GM11168 (cell line): ENCODE measurements at regions not wholly inside any gene's neighbourhood (a gene's known extent, or its start where the extent isn't known, plus 50 kb on each side); places are given as distances from the start of the nearest gene placed in this dataset.

Source experiments
- in situ Hi-C: fragments of 300-500 bp; cut with MboI; formaldehyde crosslinking; loops from one replicate; pipeline ENCODE4 v1.12.0; 2022; ENCODE audit warnings: low sequenced_read_pairs; ENCODE audit not compliant: unreplicated experiment

GRCh38 chr13:34553376-34553775, 388.7 kb upstream of the NBEA start:
- in situ Hi-C loops: no loop called here

GRCh38 chr13:34555988-34556387, 386.1 kb upstream of the NBEA start:
- in situ Hi-C loops: no loop called here

GRCh38 chr13:34561033-34561432, 381.0 kb upstream of the NBEA start:
- in situ Hi-C loops: no loop called here

DNA sequence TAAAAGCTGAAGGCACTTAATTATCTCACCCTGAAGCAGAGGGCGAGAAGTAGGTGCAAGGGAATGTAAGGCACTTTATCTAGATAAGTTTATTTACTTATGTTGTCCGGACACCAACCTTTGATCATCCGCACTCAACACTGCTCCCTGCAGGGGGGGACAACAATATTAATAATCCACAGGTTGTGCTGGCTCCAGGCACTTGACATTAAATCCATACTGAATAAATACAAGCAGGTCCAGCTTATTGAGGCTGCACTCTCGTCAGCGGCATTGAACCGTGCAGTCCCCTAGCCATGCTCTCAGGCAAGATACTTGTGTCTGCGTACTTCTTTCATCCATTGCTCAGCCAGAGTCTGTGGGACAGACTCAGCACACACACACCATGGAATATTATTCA, 374.5 kb upstream of the NBEA start:
- in situ Hi-C loops: no loop called here

GRCh38 chr13:34570698-34571353, 371.2 kb upstream of the NBEA start:
- in situ Hi-C loops: no loop called here

DNA sequence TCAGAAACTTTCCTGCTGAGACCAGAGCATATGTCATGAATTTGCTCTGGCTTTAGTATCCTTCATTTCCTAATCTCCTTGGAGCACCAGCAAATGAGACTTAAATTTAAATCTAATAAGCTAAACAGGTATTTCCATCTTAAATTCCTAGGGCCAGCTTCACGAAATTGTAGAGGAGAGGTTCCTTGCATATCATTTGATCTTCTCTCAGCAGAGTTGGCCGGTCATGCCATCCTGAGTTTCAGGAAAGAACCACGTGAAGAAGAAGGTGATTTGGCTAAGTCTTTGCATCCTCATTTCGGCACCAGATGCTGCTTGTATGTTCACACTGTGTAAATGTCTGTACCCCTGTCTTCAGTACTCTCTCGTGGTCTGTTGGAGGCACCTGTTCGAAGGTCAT, 370.4 kb upstream of the NBEA start:
- in situ Hi-C loops: no loop called here

DNA sequence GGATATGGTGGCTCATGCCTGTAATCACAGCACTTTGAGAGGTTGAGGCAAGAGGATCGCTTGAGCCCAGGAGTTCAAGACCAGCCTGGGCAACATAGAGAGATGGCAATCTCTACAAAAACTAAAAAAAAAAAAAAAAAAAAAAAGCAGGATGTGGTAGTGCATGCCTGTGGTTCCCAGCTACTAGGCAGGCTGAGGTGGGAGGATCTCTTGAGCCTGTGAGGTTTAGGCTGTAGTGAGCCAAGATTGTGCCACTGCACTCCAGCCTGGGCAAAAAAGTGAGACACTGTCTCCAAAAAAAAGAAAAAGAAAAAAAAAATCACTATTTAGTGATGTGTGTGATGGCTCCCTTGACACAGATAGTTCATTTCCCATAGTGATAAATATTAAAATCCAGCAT, 365.0 kb upstream of the NBEA start:
- in situ Hi-C loops: no loop called here

- in situ Hi-C loops: no loop called here
Observed at GRCh38 chr13:34578471-34578870, 363.6 kb upstream of the NBEA start.

GRCh38 chr13:34578917-34579316, 363.2 kb upstream of the NBEA start:
- in situ Hi-C loops: no loop called here

- in situ Hi-C loops: no loop called here
Observed at GRCh38 chr13:34583181-34583580, 358.9 kb upstream of the NBEA start.

DNA sequence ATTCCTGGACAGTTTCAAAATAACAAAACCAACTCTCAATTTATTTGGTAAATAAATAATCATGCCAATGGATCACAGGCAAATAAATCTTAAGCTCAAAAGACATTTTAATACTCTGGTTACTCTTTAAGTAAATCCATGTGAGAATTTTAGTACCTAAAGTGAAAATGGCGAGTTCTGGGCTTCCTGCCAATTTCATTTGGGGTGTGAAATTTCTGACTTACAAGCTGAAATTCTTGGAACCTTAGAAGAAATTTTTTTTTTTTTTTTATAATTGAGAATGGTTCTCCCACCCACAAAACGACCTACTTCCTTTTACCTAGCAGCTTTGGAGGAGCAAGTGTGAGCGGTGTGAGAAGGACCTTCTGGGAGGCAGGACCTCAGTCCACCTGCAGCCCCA, 354.5 kb upstream of the NBEA start:
- in situ Hi-C loops: no loop called here

DNA sequence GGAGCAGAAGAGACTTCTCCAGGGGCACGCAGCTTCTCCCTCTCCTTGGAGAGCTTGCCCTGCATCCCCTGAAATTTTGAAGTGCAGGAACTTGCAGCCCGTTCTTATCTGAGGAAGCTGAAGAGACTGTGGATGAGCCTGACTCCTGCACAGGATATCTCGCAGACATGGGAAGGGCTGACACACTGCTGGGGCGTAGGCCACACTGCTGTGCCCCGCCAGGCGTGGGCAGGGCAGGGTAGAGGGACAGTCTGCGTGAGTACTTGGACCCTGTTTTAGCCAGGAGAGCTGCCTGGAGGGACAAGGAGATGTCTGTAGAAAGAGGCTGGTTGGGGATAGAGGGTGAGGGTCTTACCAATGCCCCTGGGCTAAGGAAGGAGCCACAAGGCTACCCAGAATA, 353.7 kb upstream of the NBEA start:
- in situ Hi-C loops: no loop called here

- in situ Hi-C loops: no loop called here
Observed at GRCh38 chr13:34589581-34589980, 352.5 kb upstream of the NBEA start.

GRCh38 chr13:34591129-34591528, 350.9 kb upstream of the NBEA start:
- in situ Hi-C loops: no loop called here

GRCh38 chr13:34591900-34592529, 350.1 kb upstream of the NBEA start:
- in situ Hi-C loops: no loop called here

GRCh38 chr13:34593658-34594057, 348.4 kb upstream of the NBEA start:
- in situ Hi-C loops: no loop called here

GRCh38 chr13:34594507-34594906, 347.6 kb upstream of the NBEA start:
- in situ Hi-C loops: no loop called here

DNA sequence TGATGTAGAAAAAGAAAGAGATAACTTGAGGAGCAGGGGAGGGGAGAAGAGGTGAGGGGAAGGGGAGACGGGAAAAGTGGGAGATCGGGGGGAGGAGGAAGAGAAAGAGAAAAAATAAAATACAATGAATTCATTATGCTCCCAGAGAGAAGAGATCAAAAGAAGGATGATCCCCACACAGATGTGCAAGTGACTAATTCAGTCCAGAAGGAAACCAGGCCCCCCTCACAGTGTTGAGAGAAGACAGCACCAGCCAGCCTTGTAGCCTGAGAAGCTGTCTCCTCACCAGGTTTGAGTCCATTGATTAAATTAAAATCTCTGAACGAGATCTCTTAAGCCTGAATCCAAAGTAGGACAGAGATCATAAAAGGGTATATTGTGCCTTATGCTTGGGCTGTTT, 333.7 kb upstream of the NBEA start:
- in situ Hi-C loops: no loop called here

- in situ Hi-C loops: no loop called here
Observed at GRCh38 chr13:34611671-34612070, 330.4 kb upstream of the NBEA start.

- in situ Hi-C loops: no loop called here
Observed at GRCh38 chr13:34617473-34618083, 324.5 kb upstream of the NBEA start.

DNA sequence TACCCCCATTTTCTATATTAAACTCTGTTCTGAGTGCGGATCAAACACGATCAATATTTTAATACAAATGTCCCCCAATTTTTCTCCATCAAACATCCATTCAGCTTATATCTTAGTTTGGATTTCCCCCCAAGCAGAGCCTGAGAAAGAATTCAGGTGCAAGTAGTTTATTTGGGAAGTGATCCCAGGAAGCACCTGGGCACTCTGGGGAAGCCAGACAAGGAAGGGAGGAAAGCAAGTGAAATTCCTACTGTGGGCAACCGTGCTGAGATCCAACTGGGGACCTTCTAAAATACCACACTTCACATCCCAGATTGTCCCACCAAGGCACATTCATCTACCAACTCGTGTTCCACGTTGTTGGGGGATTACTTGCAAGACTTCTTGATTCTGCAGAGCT, 323.4 kb upstream of the NBEA start:
- in situ Hi-C loops: no loop called here

GRCh38 chr13:34619326-34619725, 322.7 kb upstream of the NBEA start:
- in situ Hi-C loops: no loop called here
